Cardiac muscle cell (in vitro differentiated cells and primary cell): ENCODE measurements at regions not wholly inside any gene's neighbourhood (a gene's known extent, or its start where the extent isn't known, plus 50 kb on each side); places are given as distances from the start of the nearest gene placed in this dataset.

Experiments used
- DNase-seq, 2 donors: peaks; one replicate each; pipeline versions ENCODE4 v3.0.0 to v3.0.0-alpha.2; 2010 to 2017; ENCODE audit warnings: low read depth in 1 of 2, low spot score in 1 of 2
- H3K27ac ChIP-seq: fragments of 200-600 bp; sonication (generic); 2 replicates; pipeline ENCODE4 v1.5.1; 2016
- H3K27me3 ChIP-seq: fragments of 200-600 bp; sonication (generic); 2 replicates; pipeline ENCODE4 v1.6.0; 2016; ENCODE audit warnings: control low read depth
- H3K36me3 ChIP-seq: fragments of 200-600 bp; sonication (generic); 2 replicates; pipeline ENCODE4 v1.5.1; 2016; ENCODE audit warnings: control low read depth
- H3K4me1 ChIP-seq: fragments of 200-600 bp; sonication (generic); 2 replicates; pipeline ENCODE4 v1.8.1; 2017; ENCODE audit warnings: low read depth, mild to moderate bottlenecking, mixed run types
- H3K4me3 ChIP-seq: fragments of 200-600 bp; sonication (generic); 2 replicates; pipeline ENCODE4 v1.5.1; 2016; ENCODE audit warnings: mild to moderate bottlenecking
- H3K9me3 ChIP-seq: fragments of 200-600 bp; sonication (generic); 2 replicates; pipeline ENCODE4 v1.5.1; 2017; ENCODE audit warnings: low read depth, mild to moderate bottlenecking, control low read depth
- CTCF ChIP-seq: IDR thresholded peaks from 2 replicates; pipeline ENCODE4 v1.5.1; 2012; ENCODE audit warnings: low read depth, mild to moderate bottlenecking, low read length

- DNase-seq = no peak
- H3K27me3 ChIP-seq = peaks cover 35% of the 10 kb centered on the region
- H3K36me3 ChIP-seq = no peaks in the 10 kb centered on the region
- H3K4me3 ChIP-seq = no peak overlapping the region
- H3K9me3 ChIP-seq = no peaks in the 10 kb centered on the region
- no peak for TF ChIP-seq CTCF
- H3K4me1 ChIP-seq = no peaks in the 10 kb centered on the region
- no peak overlapping the region for H3K27ac ChIP-seq
These were observed 195.1 kb upstream of the CAND1 start for GRCh38 chr12:67074072-67074471.

GRCh38 chr12:67077617-67078016 lies 191.5 kb upstream of the CAND1 start:
- Histone ChIP-seq H3K27ac (no peak overlapping the region), H3K9me3 (no peaks in the 10 kb centered on the region), H3K4me3 (no peak overlapping the region), H3K36me3 (no peaks in the 10 kb centered on the region), H3K4me1 (no peaks in the 10 kb centered on the region), H3K27me3 (peaks cover 64% of the 10 kb centered on the region)
- TF ChIP-seq CTCF = no peak
- DNase-seq = no peak

- no peaks in the 10 kb centered on the region for H3K9me3 ChIP-seq
- no peak for DNase-seq
- TF ChIP-seq CTCF = no peak
- no peaks in the 10 kb centered on the region for H3K4me1 ChIP-seq
- H3K27ac ChIP-seq = no peak overlapping the region
- H3K36me3 ChIP-seq = no peaks in the 10 kb centered on the region
- peaks cover 66% of the 10 kb centered on the region for H3K27me3 ChIP-seq
- no peak overlapping the region for H3K4me3 ChIP-seq
These were observed 190.2 kb upstream of the CAND1 start for GRCh38 chr12:67078957-67079356.

- Histone ChIP-seq H3K9me3 (no peaks in the 10 kb centered on the region), H3K4me3 (no peak overlapping the region), H3K27ac (no peak overlapping the region), H3K4me1 (no peaks in the 10 kb centered on the region), H3K36me3 (no peaks in the 10 kb centered on the region), H3K27me3 (peaks cover 56% of the 10 kb centered on the region)
- no peak for DNase-seq
- no peak for TF ChIP-seq CTCF
These were observed 188.5 kb upstream of the CAND1 start for GRCh38 chr12:67080637-67081036.

- Histone ChIP-seq H3K9me3 (no peaks in the 10 kb centered on the region), H3K27me3 (peaks cover 49% of the 10 kb centered on the region), H3K4me1 (no peaks in the 10 kb centered on the region), H3K36me3 (no peaks in the 10 kb centered on the region), H3K27ac (no peak overlapping the region), H3K4me3 (no peak overlapping the region)
- no peak for DNase-seq
- TF ChIP-seq CTCF = no peak
These were observed 186.9 kb upstream of the CAND1 start for GRCh38 chr12:67082221-67082620.

GRCh38 chr12:67085699-67086098 lies 183.5 kb upstream of the CAND1 start:
- Histone ChIP-seq H3K36me3 (no peaks in the 10 kb centered on the region), H3K27me3 (peaks cover 24% of the 10 kb centered on the region), H3K4me3 (no peak overlapping the region), H3K9me3 (no peaks in the 10 kb centered on the region), H3K4me1 (no peaks in the 10 kb centered on the region), H3K27ac (no peak overlapping the region)
- DNase-seq = no peak
- TF ChIP-seq CTCF = no peak
